ENCODE measurements at regions not wholly inside any gene's neighbourhood (a gene's known extent, or its start where the extent isn't known, plus 50 kb on each side); places are given as distances from the start of the nearest gene placed in this dataset.

DNA sequence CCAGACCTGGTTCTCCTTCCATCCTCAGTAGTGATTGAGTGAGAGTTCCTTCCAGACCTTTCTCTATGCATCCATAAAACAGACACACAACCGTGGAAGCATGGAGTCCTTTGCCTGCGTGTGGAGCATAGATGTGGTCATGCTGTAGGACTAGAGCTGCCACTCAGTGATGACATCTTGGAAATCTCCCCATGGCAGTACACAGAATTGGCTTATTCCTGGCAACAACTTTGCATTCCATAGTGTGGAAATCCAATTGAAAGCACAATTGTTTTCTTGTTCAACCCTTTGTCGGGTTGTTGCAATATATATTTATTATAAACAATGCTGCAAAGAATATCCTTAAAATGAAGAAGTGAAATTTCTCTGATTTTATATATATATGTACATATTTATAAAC is 547.8 kb downstream of the CDH26 start:
- DNase-seq (ENCODE audit: low read depth) = no peak
- TF ChIP-seq CTCF (IDR thresholded peaks at IDR 0.05; ENCODE audit: control insufficient read depth, extremely low read depth, insufficient read depth) = no peak

DNA sequence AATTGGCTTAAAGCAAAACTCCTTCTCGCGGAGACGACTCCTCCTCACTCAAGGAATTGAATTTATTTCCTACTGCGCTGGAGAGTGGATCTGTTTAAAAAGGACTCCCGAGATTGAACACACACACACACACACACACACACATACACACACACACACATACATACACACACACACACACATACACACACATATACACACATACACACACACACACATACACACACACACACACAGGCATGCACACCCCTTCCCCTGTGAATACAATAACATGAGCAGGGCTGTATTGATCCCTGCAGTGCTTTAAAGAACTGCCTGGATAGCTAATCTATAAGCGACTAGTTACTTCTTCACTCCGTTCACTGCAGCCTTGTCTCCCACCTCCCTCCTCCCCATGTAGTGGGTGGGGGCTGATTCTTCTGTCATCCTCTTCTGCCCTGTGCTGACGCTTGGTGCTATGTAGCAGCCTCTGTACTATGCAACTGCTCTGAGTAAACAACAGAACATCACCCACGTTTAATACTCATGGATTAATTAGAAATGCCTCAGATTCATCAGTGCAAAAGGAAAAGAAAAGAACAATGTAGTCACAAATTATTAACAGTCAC is 549.0 kb downstream of the CDH26 start:
- no peak for DNase-seq (ENCODE audit: low read depth)
- no peak overlapping the region for H3K4me3 ChIP-seq (ENCODE audit: low read depth, low read length)
- TF ChIP-seq CTCF (IDR thresholded peaks at IDR 0.05; ENCODE audit: control insufficient read depth, extremely low read depth, insufficient read depth) = no peak

More for the DNA sequence above, 547.8 kb downstream of the CDH26 start:
- no peak overlapping the region for H3K4me3 ChIP-seq (ENCODE audit: low read depth, low read length)

DNA sequence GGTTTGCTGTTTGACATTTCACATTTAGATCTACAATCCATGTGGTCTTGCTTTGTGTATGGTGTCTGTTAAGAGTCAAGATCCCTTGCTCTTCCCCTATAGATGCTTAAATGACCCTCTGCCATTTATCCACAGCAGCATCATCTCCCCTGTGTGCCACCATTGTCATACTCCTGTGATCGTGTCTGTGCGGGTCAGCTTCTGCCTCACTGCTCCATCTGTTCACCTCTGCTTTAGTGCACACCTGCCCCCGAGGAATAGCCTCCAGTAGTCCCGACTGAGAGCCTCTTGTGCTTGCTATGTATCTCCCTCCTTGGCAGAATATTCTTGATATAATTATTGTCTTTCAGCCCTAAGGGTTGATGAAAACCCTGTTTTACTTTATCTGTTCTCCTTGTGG is 551.2 kb downstream of the CDH26 start:
- H3K4me3 ChIP-seq (ENCODE audit: low read depth, low read length) = no peak overlapping the region
- no peak for TF ChIP-seq CTCF (IDR thresholded peaks at IDR 0.05; ENCODE audit: control insufficient read depth, extremely low read depth, insufficient read depth)
- no peak for DNase-seq (ENCODE audit: low read depth)

GRCh38 chr20:60510356-60510755 is 552.1 kb downstream of the CDH26 start:
- no peak overlapping the region for H3K4me3 ChIP-seq (ENCODE audit: low read depth, low read length)
- DNase-seq (ENCODE audit: low read depth) = no peak
- TF ChIP-seq CTCF (IDR thresholded peaks at IDR 0.05; ENCODE audit: control insufficient read depth, extremely low read depth, insufficient read depth) = no peak

- H3K4me3 ChIP-seq (ENCODE audit: low read depth, low read length) = no peak overlapping the region
- no peak for TF ChIP-seq CTCF (IDR thresholded peaks at IDR 0.05; ENCODE audit: control insufficient read depth, extremely low read depth, insufficient read depth)
- no peak for DNase-seq (ENCODE audit: low read depth)
These were observed 554.2 kb downstream of the CDH26 start for GRCh38 chr20:60512443-60512842.

- no peak overlapping the region for H3K4me3 ChIP-seq (ENCODE audit: low read depth, low read length)
- no peak for TF ChIP-seq CTCF (IDR thresholded peaks at IDR 0.05; ENCODE audit: control insufficient read depth, extremely low read depth, insufficient read depth)
- no peak for DNase-seq (ENCODE audit: low read depth)
These were observed 554.9 kb downstream of the CDH26 start for GRCh38 chr20:60513141-60513540.

GRCh38 chr20:60516442-60516841 is 558.2 kb downstream of the CDH26 start:
- no peak for TF ChIP-seq CTCF (IDR thresholded peaks at IDR 0.05; ENCODE audit: control insufficient read depth, extremely low read depth, insufficient read depth)
- no peak for DNase-seq (ENCODE audit: low read depth)
- H3K4me3 ChIP-seq (ENCODE audit: low read depth, low read length) = no peak overlapping the region
